ENCODE measurements at regions not wholly inside any gene's neighbourhood (a gene's known extent, or its start where the extent isn't known, plus 50 kb on each side); places are given as distances from the start of the nearest gene placed in this dataset.

GRCh38 chrX:144819406-144819805 is 427.9 kb upstream of the SPANXN1 start:
- no peak for TF ChIP-seq CTCF (conservative IDR thresholded peaks at IDR 0.05 in 1 of 2, IDR thresholded peaks at IDR 0.05 in 1 of 2; ENCODE audit: low read depth in 1 of 2, low read length in 2 of 2)
- TF ChIP-seq EZH2 (IDR thresholded peaks at IDR 0.05; ENCODE audit: low read length, missing control alignments): no peak

Data from fibroblast of lung (primary cell).